ENCODE measurements at regions not wholly inside any gene's neighbourhood (a gene's known extent, or its start where the extent isn't known, plus 50 kb on each side); places are given as distances from the start of the nearest gene placed in this dataset.

GRCh38 chr9:113695440-113695851 lies 180.7 kb upstream of the ZNF618 start:
- TF ChIP-seq CTCF (conservative IDR thresholded peaks at IDR 0.05; ENCODE audit: low read length) (no peak), EZH2phosphoT487 (IDR thresholded peaks at IDR 0.05; ENCODE audit: borderline replicate concordance, low read depth, low read length) (no peak)
